Liver (tissue), 3 donors: ENCODE measurements at regions not wholly inside any gene's neighbourhood (a gene's known extent, or its start where the extent isn't known, plus 50 kb on each side); places are given as distances from the start of the nearest gene placed in this dataset.

Experiments
- CTCF ChIP-seq: fragments of 150-350 bp; IDR thresholded peaks from 2 replicates; pipeline ENCODE4 v1.5.1; 2017; ENCODE audit warnings: improper control_type of control experiment, low read depth, low read length; ENCODE audit not compliant: missing input control
- JUND ChIP-seq, 2 donors: IDR thresholded peaks; 2 replicates each; pipeline ENCODE4 v1.6.1; 2016; ENCODE audit warnings: antibody characterized with exemption in 2 of 2
- donor health status: healthy.
- donor health status: healthy.

GRCh38 chr4:135434936-135435335, 1233.3 kb upstream of the PABPC4L start:
- TF ChIP-seq CTCF (no peak), JUND (IDR thresholded peaks at IDR 0.05) (no peak)
